Spleen (tissue), 7 donors: ENCODE measurements at regions not wholly inside any gene's neighbourhood (a gene's known extent, or its start where the extent isn't known, plus 50 kb on each side); places are given as distances from the start of the nearest gene placed in this dataset.

Experiments used
- POLR2A ChIP-seq, 3 donors: fragments of 450-650 bp; IDR thresholded peaks; one replicate each; pipeline ENCODE4 v1.5.1; 2017; ENCODE audit warnings: antibody characterized with exemption in 3 of 3, mild to moderate bottlenecking in 1 of 3
- POLR2AphosphoS5 ChIP-seq, 3 donors: sonication (generic); formaldehyde crosslinking; IDR thresholded peaks; one replicate each; pipeline ENCODE4 v1.5.1; 2017; ENCODE audit warnings: antibody characterized with exemption in 3 of 3
- TF ChIP-seq, protein P1 (sequence below), 11 experiments: fragments of 200-600 bp in 7 of 11; fragments of 450-650 bp in 4 of 11; sonication (generic) in 4 of 11; IDR thresholded peaks in 8 of 11; conservative IDR thresholded peaks in 3 of 11; 1 replicate in 7 of 11; 2 replicates in 4 of 11; pipeline versions ENCODE4 v1.4.0 to v1.8.0; 2016 to 2021; ENCODE audit warnings: antibody characterized with exemption in 11 of 11, inconsistent platforms in 4 of 11, mild to moderate bottlenecking in 1 of 11
- donor health status: DM: no; HTN: no; CAD: no; lungs with moderate emphysema.
- donor health status: DM: no; HTN: no; CAD: no.
- donor health status: DM: no; HTN: no; CAD: no.

DNA sequence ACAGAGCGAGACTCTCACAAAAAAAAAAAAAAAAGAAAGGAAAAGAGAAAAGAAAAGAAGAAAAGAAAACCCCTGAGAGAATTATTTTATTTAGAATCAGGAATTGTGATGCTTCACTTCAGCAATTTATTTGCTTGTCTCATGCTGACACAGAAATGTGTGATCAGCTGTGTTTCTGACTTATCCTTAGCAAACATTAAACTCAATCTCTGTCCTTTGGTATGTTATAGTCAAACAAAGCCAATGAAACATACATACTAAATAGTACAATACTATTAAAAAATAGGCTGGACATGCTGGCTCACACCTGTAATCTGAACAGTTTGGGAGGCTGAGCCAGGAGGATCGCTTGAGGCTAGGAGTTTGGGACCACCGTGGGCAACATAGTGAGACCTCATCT lies 733.0 kb upstream of the FZD8 start:
- no peak for TF ChIP-seq POLR2A (IDR thresholded peaks at IDR 0.05)
- TF ChIP-seq, protein P1, sequence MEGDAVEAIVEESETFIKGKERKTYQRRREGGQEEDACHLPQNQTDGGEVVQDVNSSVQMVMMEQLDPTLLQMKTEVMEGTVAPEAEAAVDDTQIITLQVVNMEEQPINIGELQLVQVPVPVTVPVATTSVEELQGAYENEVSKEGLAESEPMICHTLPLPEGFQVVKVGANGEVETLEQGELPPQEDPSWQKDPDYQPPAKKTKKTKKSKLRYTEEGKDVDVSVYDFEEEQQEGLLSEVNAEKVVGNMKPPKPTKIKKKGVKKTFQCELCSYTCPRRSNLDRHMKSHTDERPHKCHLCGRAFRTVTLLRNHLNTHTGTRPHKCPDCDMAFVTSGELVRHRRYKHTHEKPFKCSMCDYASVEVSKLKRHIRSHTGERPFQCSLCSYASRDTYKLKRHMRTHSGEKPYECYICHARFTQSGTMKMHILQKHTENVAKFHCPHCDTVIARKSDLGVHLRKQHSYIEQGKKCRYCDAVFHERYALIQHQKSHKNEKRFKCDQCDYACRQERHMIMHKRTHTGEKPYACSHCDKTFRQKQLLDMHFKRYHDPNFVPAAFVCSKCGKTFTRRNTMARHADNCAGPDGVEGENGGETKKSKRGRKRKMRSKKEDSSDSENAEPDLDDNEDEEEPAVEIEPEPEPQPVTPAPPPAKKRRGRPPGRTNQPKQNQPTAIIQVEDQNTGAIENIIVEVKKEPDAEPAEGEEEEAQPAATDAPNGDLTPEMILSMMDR (IDR thresholded peaks at IDR 0.05 in 8 of 11, conservative IDR thresholded peaks at IDR 0.05 in 3 of 11) = no peak
- TF ChIP-seq POLR2AphosphoS5 (IDR thresholded peaks at IDR 0.05) = no peak
